GM12865 (cell line): ENCODE measurements at regions not wholly inside any gene's neighbourhood (a gene's known extent, or its start where the extent isn't known, plus 50 kb on each side); places are given as distances from the start of the nearest gene placed in this dataset.
A peak's percentile ranks its signal among the peaks of the same experiment; 100 is the strongest.

Source experiments
- DNase-seq: peaks from one replicate; pipeline ENCODE4 v3.0.0; 2010; ENCODE audit warnings: low read depth
- H3K4me3 ChIP-seq: 2 replicates; pipeline ENCODE4 v1.5.1; 2011; ENCODE audit warnings: mild to moderate bottlenecking, low read depth, low read length, control low read depth
- TF ChIP-seq, protein P1 (sequence below): IDR thresholded peaks from 2 replicates; pipeline ENCODE4 v1.5.1; 2011; ENCODE audit warnings: low read length, control low read depth, low read depth, inconsistent platforms; ENCODE audit not compliant: insufficient read depth; ENCODE audit errors: missing control alignments

DNA sequence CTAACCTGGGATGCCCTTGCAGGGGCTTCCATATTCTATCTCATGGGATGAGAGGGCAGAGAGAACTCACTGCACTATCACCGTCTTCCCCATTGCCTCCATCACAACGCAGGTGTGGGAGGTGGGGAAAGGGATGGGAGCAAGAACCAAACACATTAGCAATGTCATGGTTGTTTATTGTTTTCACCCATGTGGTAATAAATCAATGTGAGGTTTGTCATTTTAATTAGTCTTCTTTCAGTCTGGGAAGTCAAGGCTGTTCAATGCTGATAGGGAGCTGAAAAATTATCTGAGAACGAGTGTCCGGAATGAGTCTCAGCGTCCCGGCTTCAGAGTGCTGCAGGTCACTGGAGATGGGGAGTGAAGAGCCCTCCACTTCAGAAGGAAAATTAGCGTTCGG, 268.5 kb downstream of the DUSP10 start:
- TF ChIP-seq, protein P1, sequence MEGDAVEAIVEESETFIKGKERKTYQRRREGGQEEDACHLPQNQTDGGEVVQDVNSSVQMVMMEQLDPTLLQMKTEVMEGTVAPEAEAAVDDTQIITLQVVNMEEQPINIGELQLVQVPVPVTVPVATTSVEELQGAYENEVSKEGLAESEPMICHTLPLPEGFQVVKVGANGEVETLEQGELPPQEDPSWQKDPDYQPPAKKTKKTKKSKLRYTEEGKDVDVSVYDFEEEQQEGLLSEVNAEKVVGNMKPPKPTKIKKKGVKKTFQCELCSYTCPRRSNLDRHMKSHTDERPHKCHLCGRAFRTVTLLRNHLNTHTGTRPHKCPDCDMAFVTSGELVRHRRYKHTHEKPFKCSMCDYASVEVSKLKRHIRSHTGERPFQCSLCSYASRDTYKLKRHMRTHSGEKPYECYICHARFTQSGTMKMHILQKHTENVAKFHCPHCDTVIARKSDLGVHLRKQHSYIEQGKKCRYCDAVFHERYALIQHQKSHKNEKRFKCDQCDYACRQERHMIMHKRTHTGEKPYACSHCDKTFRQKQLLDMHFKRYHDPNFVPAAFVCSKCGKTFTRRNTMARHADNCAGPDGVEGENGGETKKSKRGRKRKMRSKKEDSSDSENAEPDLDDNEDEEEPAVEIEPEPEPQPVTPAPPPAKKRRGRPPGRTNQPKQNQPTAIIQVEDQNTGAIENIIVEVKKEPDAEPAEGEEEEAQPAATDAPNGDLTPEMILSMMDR = no peak
- DNase-seq = no peak
- H3K4me3 ChIP-seq = no peak overlapping the region

DNA sequence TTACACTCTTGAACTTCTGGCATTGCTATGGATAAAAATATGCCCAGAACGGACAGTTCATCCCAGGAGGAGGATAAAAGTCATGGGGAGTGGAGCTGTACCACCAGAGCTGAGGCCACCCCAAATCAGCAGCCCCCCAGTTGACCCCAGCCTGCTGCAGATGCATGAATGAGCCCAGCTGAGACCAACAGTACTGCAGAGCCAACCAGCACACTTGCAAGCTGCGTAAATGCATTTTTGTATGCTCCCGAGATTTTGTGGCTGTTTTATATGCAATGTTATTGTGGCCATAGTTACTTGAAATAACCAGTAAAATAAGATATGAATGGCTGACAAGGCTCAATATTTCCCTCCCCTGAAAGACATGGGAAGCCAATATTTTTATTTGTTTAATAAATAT, 264.6 kb downstream of the DUSP10 start:
- no peak for DNase-seq
- TF ChIP-seq, protein P1 = no peak

DNA sequence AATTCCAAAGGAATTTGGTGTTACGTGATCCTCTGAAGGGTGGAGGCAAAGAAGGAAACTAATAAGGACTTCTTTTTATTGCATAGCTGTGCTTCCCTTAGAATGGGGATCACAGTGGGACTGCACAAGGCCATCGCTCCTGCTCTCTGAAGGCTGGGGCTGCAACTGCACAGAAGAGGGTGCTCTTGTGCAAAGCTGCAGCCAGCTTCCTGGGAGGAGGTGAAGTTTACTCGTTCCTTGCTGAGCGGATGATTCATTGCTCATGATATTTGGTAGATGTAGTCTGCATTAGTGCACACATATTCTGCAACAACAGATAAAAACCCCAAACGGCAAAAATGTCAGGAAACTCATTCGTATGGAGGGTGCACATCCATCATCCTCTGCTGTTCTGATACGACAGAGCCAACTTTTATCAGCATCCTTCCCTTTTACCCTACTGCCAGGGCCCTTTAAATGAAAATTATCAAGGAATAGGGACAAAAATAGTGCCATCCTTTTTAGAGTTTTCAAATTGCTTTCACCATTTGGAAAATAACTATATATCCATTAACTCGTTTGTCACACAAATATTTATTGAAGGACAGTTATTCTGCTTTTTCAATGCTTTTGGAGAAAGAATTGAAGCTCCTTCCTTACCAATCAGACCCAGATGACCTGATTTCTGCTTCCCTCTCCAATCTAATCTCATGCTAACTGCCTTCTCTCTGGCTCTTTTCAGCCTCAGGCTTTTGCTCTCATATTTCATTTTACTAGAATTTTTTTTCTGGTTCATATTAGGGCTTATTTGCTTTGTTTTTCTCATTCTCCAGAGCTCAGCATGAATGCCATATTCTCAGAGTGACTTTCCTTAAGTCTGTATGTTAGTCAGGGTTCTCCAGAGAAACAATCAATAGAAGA, 263.6 kb downstream of the DUSP10 start:
- no peak overlapping the region for H3K4me3 ChIP-seq
- TF ChIP-seq, protein P1 = peak; percentile 78
- DNase-seq = peak; percentile 70

More for the DNA sequence above, 264.6 kb downstream of the DUSP10 start:
- no peak overlapping the region for H3K4me3 ChIP-seq

DNA sequence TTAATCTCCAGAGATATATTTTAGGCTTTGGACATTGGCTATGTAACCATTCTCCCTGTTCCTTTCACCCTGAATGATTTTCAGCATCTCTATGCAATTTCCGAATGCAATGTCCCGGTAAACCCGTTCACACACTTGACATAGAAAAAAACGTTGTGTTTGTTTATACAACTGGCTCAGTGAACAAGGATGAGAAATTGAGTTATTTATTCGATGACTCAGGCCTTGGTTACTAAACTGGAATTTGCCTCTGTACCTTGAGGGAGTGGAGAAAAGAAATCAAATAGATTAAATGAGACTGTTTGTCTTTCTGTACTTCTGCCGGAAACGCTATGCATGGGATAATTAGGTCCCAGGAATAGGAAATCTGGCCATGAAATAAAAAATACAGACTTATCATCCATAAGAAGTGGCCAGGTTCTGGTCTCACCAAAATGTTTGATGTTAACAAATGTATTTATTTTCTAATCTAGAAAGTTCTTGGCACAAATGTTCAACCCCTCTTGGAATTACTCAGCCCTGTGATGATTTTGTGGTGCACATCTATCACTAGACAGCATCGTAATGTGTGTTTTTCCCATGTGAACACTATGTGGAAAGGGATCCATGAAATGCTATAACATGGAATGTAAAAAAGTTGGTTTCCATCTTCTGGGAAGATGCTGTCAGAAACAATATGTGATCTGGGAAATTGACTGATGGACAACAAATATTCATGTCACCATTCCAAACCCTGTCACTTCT, 253.9 kb downstream of the DUSP10 start:
- H3K4me3 ChIP-seq = no peak overlapping the region
- no peak for DNase-seq
- TF ChIP-seq, protein P1 = no peak

DNA sequence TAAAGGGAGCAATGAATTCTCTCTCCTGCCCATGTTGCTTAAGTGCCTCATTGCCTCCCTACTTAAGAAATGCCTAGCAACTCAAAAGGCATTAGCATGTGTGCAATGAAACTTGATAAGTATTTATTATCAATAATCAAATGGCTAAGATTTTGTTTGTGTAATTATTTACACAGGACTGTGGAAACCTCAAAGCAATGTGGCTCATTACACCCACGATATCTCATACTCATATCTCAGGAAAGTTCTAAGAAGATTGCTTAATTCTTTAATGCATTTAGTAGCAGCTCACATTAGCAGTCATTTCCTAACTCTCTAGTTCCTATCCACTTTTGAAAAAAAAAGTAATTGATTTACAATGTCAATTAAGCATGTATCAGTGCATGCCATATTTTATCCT, 253.3 kb downstream of the DUSP10 start:
- H3K4me3 ChIP-seq = no peak overlapping the region
- TF ChIP-seq, protein P1 = no peak
- DNase-seq = no peak

DNA sequence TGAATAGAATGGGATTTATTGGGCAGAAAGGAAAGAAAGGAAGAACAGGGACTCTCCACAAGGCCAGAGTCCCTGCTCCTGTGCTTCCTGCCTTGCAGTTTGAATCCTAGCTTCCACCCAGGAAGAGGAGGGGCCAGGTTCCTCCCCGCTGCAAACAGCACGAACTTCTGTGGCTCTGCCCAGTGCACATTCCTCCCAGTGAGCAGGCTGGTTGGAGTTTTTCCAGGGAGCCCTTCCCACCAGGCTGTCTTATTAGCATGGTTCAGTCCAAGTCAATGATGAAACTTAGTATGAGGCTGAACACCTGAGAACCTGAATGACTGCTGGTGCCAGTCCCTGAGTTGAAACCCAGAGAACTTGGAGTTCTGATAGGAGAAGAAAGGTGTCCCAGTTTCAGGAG, 247.2 kb downstream of the DUSP10 start:
- H3K4me3 ChIP-seq = no peak overlapping the region
- TF ChIP-seq, protein P1 = no peak
- DNase-seq = no peak
